ENCODE measurements at regions not wholly inside any gene's neighbourhood (a gene's known extent, or its start where the extent isn't known, plus 50 kb on each side); places are given as distances from the start of the nearest gene placed in this dataset.

GRCh38 chr1:181152892-181153633 lies 64.6 kb downstream of the IER5 start:
- H3K4me2 ChIP-seq (ENCODE audit: low read length), result no peak overlapping the region
- no peak for DNase-seq
- no CpG with 5 or more reads among the region's 16 CpGs for WGBS (ENCODE audit: extremely low coverage, insufficient coverage, insufficient read length)

DNA sequence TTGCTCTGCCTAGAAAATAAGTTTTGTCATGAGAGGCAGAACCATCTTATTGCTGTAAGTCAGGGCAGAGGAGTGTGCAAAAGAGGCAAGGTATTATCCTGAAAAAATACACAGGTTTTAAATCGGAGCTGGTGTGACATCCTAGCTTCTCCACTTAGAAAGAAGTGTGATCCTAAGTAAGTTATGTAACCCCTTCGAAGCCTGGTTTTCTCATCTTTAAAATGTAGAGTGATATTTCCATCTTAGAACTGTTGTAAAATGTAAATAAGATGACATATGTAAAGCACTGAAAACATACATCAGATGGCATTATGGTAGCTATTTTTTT lies 65.1 kb downstream of the IER5 start:
- H3K27me3 ChIP-seq (ENCODE audit: insufficient read depth, low read length), result no peaks in the 10 kb centered on the region
- H3K4ac ChIP-seq (ENCODE audit: low read depth, low read length), result no peak overlapping the region
- H2AK5ac ChIP-seq (ENCODE audit: low read length), result no peak overlapping the region
- no peak overlapping the region for H2BK120ac ChIP-seq (ENCODE audit: insufficient read depth, low read length, poor library complexity)
- H2BK5ac ChIP-seq (ENCODE audit: low read depth, low read length, poor library complexity), result no peak overlapping the region
- H3K4me1 ChIP-seq (ENCODE audit: control insufficient read depth in 1 of 2, insufficient read depth in 2 of 2, low read length in 2 of 2), result no peaks in the 10 kb centered on the region
- H3K4me2 ChIP-seq (ENCODE audit: low read length), result no peak overlapping the region
- H3K4me3 ChIP-seq (ENCODE audit: low read depth, low read length), result no peak overlapping the region
- H4K8ac ChIP-seq (ENCODE audit: low read depth, low read length), result no peak overlapping the region
- no peak overlapping the region for H3K14ac ChIP-seq (ENCODE audit: low read length)
- no peak overlapping the region for H4K12ac ChIP-seq (ENCODE audit: low read depth, low read length)
- no peak overlapping the region for H3K18ac ChIP-seq (ENCODE audit: low read length)
- no CpG with 5 or more reads among the region's 2 CpGs for WGBS (ENCODE audit: extremely low coverage, insufficient coverage, insufficient read length)
- no peak overlapping the region for H4K91ac ChIP-seq (ENCODE audit: low read depth, low read length)
- no peak overlapping the region for H3K9ac ChIP-seq (ENCODE audit: low read length)
- H3K79me2 ChIP-seq (ENCODE audit: control insufficient read depth, insufficient read depth, low read length, poor library complexity), result no peaks in the 10 kb centered on the region
- no peak for DNase-seq
- no peak overlapping the region for H2AFZ ChIP-seq (ENCODE audit: insufficient read depth, low read length, poor library complexity)
- no peak overlapping the region for H2BK12ac ChIP-seq (ENCODE audit: low read length)
- no peak overlapping the region for H3K27ac ChIP-seq (ENCODE audit: low read depth, low read length)
- no peak overlapping the region for H3K23ac ChIP-seq (ENCODE audit: low read length)
- no peaks in the 10 kb centered on the region for H3K9me3 ChIP-seq (ENCODE audit: insufficient read depth, low read depth, low read length)
- H3K79me1 ChIP-seq (ENCODE audit: low read length), result no peaks in the 10 kb centered on the region
- H3K36me3 ChIP-seq (ENCODE audit: control insufficient read depth in 1 of 2, insufficient read depth in 2 of 2, low read length in 2 of 2), result no peaks in the 10 kb centered on the region

More at GRCh38 chr1:181152892-181153633, 64.6 kb downstream of the IER5 start:
- Histone ChIP-seq H2BK12ac (ENCODE audit: low read length) (no peak overlapping the region), H3K27me3 (ENCODE audit: insufficient read depth, low read length) (no peaks in the 10 kb centered on the region), H3K4me1 (ENCODE audit: control insufficient read depth in 1 of 2, insufficient read depth in 2 of 2, low read length in 2 of 2) (no peaks in the 10 kb centered on the region), H2AK5ac (ENCODE audit: low read length) (no peak overlapping the region), H3K4me3 (ENCODE audit: low read depth, low read length) (no peak overlapping the region), H3K23ac (ENCODE audit: low read length) (no peak overlapping the region), H2BK120ac (ENCODE audit: insufficient read depth, low read length, poor library complexity) (no peak overlapping the region), H3K4ac (ENCODE audit: low read depth, low read length) (no peak overlapping the region), H3K14ac (ENCODE audit: low read length) (no peak overlapping the region), H3K79me1 (ENCODE audit: low read length) (no peaks in the 10 kb centered on the region), H3K27ac (ENCODE audit: low read depth, low read length) (no peak overlapping the region), H4K91ac (ENCODE audit: low read depth, low read length) (no peak overlapping the region), H3K9me3 (ENCODE audit: insufficient read depth, low read depth, low read length) (no peaks in the 10 kb centered on the region), H2AFZ (ENCODE audit: insufficient read depth, low read length, poor library complexity) (no peak overlapping the region), H3K18ac (ENCODE audit: low read length) (no peak overlapping the region), H3K79me2 (ENCODE audit: control insufficient read depth, insufficient read depth, low read length, poor library complexity) (no peaks in the 10 kb centered on the region), H4K12ac (ENCODE audit: low read depth, low read length) (no peak overlapping the region), H3K36me3 (ENCODE audit: control insufficient read depth in 1 of 2, insufficient read depth in 2 of 2, low read length in 2 of 2) (no peaks in the 10 kb centered on the region), H4K8ac (ENCODE audit: low read depth, low read length) (no peak overlapping the region), H3K9ac (ENCODE audit: low read length) (no peak overlapping the region), H2BK5ac (ENCODE audit: low read depth, low read length, poor library complexity) (no peak overlapping the region)

DNA sequence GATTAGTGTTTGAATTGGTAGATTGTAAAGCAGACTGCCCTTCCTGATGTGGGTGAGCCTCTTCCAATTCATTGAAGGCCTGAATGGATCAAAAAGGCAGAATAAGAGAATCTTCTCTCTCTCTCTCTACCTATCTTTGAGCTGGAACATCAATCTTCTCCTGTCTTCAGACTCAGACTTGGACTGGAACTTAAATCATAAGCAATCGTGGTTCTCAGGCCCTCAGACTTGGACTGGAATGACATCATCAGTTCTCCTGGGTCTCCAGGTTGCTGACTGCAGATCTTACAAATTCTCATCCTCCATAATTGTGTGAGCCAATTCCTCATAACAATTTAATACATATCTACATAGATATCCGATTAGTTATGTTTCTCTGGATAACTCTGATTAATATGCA lies 66.8 kb downstream of the IER5 start:
- Histone ChIP-seq H3K27me3 (ENCODE audit: insufficient read depth, low read length) (no peaks in the 10 kb centered on the region), H3K4ac (ENCODE audit: low read depth, low read length) (no peak overlapping the region), H3K79me1 (ENCODE audit: low read length) (no peaks in the 10 kb centered on the region), H3K18ac (ENCODE audit: low read length) (no peak overlapping the region), H3K23ac (ENCODE audit: low read length) (no peak overlapping the region), H2AFZ (ENCODE audit: insufficient read depth, low read length, poor library complexity) (no peak overlapping the region), H3K9ac (ENCODE audit: low read length) (no peak overlapping the region), H4K8ac (ENCODE audit: low read depth, low read length) (no peak overlapping the region), H3K4me3 (ENCODE audit: low read depth, low read length) (no peak overlapping the region), H2BK120ac (ENCODE audit: insufficient read depth, low read length, poor library complexity) (no peak overlapping the region), H2BK12ac (ENCODE audit: low read length) (no peak overlapping the region), H3K14ac (ENCODE audit: low read length) (no peak overlapping the region), H4K91ac (ENCODE audit: low read depth, low read length) (no peak overlapping the region), H3K79me2 (ENCODE audit: control insufficient read depth, insufficient read depth, low read length, poor library complexity) (no peaks in the 10 kb centered on the region), H3K9me3 (ENCODE audit: insufficient read depth, low read depth, low read length) (peaks cover 1% of the 10 kb centered on the region), H3K27ac (ENCODE audit: low read depth, low read length) (no peak overlapping the region), H2BK5ac (ENCODE audit: low read depth, low read length, poor library complexity) (no peak overlapping the region), H3K36me3 (ENCODE audit: control insufficient read depth in 1 of 2, insufficient read depth in 2 of 2, low read length in 2 of 2) (no peaks in the 10 kb centered on the region), H4K12ac (ENCODE audit: low read depth, low read length) (no peak overlapping the region), H2AK5ac (ENCODE audit: low read length) (no peak overlapping the region), H3K4me1 (ENCODE audit: control insufficient read depth in 1 of 2, insufficient read depth in 2 of 2, low read length in 2 of 2) (no peaks in the 10 kb centered on the region), H3K4me2 (ENCODE audit: low read length) (no peak overlapping the region)
- WGBS (ENCODE audit: extremely low coverage, insufficient coverage, insufficient read length), result no CpG with 5 or more reads among the region's 2 CpGs
- no peak for DNase-seq

DNA sequence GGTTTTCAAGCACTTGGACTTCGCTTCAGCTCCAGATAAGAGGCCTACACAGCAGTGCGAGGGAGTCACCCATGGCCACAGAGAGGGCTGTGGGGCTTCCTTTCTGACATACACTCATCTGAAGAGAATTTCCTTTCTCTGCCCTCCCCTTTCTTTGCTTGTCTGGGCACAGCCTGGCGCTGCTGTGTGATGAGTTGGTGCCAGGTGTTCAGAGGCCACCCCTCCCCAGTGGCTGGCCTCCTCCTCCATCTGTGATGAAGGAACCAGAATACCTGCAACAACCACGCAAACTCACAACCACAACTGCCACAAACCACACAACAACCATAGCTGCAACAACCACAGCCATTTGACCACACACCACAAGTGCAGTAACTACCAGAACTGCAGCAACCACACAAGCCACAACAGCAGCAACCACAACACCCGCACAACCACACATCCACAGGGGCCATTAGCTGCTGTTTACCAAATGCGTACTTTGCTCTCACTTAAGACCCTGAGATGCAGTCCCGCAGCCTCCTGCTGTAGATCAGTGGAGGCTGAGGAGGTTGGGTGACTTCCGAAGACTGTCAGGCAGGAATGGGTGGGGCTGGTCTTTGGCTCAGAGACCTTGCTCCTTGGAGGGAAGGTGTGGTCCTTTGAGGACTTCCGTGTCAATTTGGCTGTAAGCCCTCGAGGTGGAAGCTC lies 71.1 kb downstream of the IER5 start:
- peaks cover 7% of the 10 kb centered on the region for H3K9me3 ChIP-seq (ENCODE audit: insufficient read depth, low read depth, low read length)
- H4K12ac ChIP-seq (ENCODE audit: low read depth, low read length), result no peak overlapping the region
- no peaks in the 10 kb centered on the region for H3K36me3 ChIP-seq (ENCODE audit: control insufficient read depth in 1 of 2, insufficient read depth in 2 of 2, low read length in 2 of 2)
- no peak for DNase-seq
- H3K23ac ChIP-seq (ENCODE audit: low read length), result no peak overlapping the region
- no CpG with 5 or more reads among the region's 10 CpGs for WGBS (ENCODE audit: extremely low coverage, insufficient coverage, insufficient read length)
- H2BK12ac ChIP-seq (ENCODE audit: low read length), result no peak overlapping the region
- H3K27ac ChIP-seq (ENCODE audit: low read depth, low read length), result no peak overlapping the region
- H3K14ac ChIP-seq (ENCODE audit: low read length), result no peak overlapping the region
- H3K18ac ChIP-seq (ENCODE audit: low read length), result no peak overlapping the region
- no peak overlapping the region for H2BK120ac ChIP-seq (ENCODE audit: insufficient read depth, low read length, poor library complexity)
- no peak overlapping the region for H3K4me2 ChIP-seq (ENCODE audit: low read length)
- H2AFZ ChIP-seq (ENCODE audit: insufficient read depth, low read length, poor library complexity), result no peak overlapping the region
- H2AK5ac ChIP-seq (ENCODE audit: low read length), result no peak overlapping the region
- no peaks in the 10 kb centered on the region for H3K27me3 ChIP-seq (ENCODE audit: insufficient read depth, low read length)
- H3K4me3 ChIP-seq (ENCODE audit: low read depth, low read length), result no peak overlapping the region
- no peaks in the 10 kb centered on the region for H3K4me1 ChIP-seq (ENCODE audit: control insufficient read depth in 1 of 2, insufficient read depth in 2 of 2, low read length in 2 of 2)
- H3K79me2 ChIP-seq (ENCODE audit: control insufficient read depth, insufficient read depth, low read length, poor library complexity), result no peaks in the 10 kb centered on the region
- no peak overlapping the region for H3K4ac ChIP-seq (ENCODE audit: low read depth, low read length)
- no peak overlapping the region for H4K8ac ChIP-seq (ENCODE audit: low read depth, low read length)
- H2BK5ac ChIP-seq (ENCODE audit: low read depth, low read length, poor library complexity), result no peak overlapping the region
- no peak overlapping the region for H4K91ac ChIP-seq (ENCODE audit: low read depth, low read length)
- H3K9ac ChIP-seq (ENCODE audit: low read length), result no peak overlapping the region
- H3K79me1 ChIP-seq (ENCODE audit: low read length), result no peaks in the 10 kb centered on the region

Measured in trophoblast cell (in vitro differentiated cells and primary cell).